GM23338 (cell line): ENCODE measurements at regions not wholly inside any gene's neighbourhood (a gene's known extent, or its start where the extent isn't known, plus 50 kb on each side); places are given as distances from the start of the nearest gene placed in this dataset.

Experiments
- EZH2phosphoT487 ChIP-seq: fragments of 200-600 bp; sonication (generic); IDR thresholded peaks from one replicate; pipeline ENCODE4 v1.8.1; 2018; ENCODE audit warnings: antibody characterized with exemption; ENCODE audit not compliant: unreplicated experiment
- TF ChIP-seq, protein P1 (sequence below), 2 experiments: fragments of 200-600 bp in 1 of 2; sonication (generic) in 1 of 2; conservative IDR thresholded peaks; 2 replicates each; pipeline versions ENCODE4 v1.5.1 to v1.6.1; 2016 to 2017; ENCODE audit warnings: antibody characterized with exemption in 2 of 2, low read depth in 2 of 2, mild to moderate bottlenecking in 2 of 2, moderate library complexity in 1 of 2

- TF ChIP-seq, protein P1, sequence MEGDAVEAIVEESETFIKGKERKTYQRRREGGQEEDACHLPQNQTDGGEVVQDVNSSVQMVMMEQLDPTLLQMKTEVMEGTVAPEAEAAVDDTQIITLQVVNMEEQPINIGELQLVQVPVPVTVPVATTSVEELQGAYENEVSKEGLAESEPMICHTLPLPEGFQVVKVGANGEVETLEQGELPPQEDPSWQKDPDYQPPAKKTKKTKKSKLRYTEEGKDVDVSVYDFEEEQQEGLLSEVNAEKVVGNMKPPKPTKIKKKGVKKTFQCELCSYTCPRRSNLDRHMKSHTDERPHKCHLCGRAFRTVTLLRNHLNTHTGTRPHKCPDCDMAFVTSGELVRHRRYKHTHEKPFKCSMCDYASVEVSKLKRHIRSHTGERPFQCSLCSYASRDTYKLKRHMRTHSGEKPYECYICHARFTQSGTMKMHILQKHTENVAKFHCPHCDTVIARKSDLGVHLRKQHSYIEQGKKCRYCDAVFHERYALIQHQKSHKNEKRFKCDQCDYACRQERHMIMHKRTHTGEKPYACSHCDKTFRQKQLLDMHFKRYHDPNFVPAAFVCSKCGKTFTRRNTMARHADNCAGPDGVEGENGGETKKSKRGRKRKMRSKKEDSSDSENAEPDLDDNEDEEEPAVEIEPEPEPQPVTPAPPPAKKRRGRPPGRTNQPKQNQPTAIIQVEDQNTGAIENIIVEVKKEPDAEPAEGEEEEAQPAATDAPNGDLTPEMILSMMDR (conservative IDR thresholded peaks at IDR 0.05; ENCODE audit: low read depth in 2 of 2): no peak
- TF ChIP-seq EZH2phosphoT487: no peak
Observed at GRCh38 chr5:21681911-21682310, 1171.2 kb downstream of the CDH12 start.
